CD14-positive monocyte (primary cell): ENCODE measurements at regions not wholly inside any gene's neighbourhood (a gene's known extent, or its start where the extent isn't known, plus 50 kb on each side); places are given as distances from the start of the nearest gene placed in this dataset.

Experiments used
- DNase-seq, 3 donors: peaks; one replicate each; pipeline ENCODE4 v3.0.0-alpha.2; 2011 to 2022
- H2AFZ ChIP-seq: 2 replicates; pipeline ENCODE4 v1.6.0; 2012; ENCODE audit warnings: mild to moderate bottlenecking, low read depth, low read length, inconsistent platforms; ENCODE audit not compliant: insufficient read depth, poor library complexity, severe bottlenecking
- H3K27ac ChIP-seq, 2 donors: 1 replicate in 1 of 2; 2 replicates in 1 of 2; pipeline ENCODE4 v1.5.1; 2012 to 2013; ENCODE audit warnings: low read length in 2 of 2, control low read depth in 1 of 2, inconsistent platforms in 1 of 2, low read depth in 1 of 2, mild to moderate bottlenecking in 1 of 2
- H3K27me3 ChIP-seq, 2 donors: one replicate each; pipeline versions ENCODE4 v1.6.0 to v1.6.1; 2011 to 2013; ENCODE audit warnings: low read length in 2 of 2; ENCODE audit not compliant: control insufficient read depth in 2 of 2, insufficient read depth in 2 of 2
- H3K36me3 ChIP-seq, 2 donors: replicated peaks in 1 of 2; 1 replicate in 1 of 2; 2 replicates in 1 of 2; pipeline versions ENCODE4 v1.5.1 to v1.6.1; 2012 to 2013; ENCODE audit warnings: low read length in 2 of 2, control low read depth in 1 of 2, inconsistent platforms in 1 of 2, mild to moderate bottlenecking in 1 of 2; ENCODE audit not compliant: insufficient read depth in 2 of 2, control insufficient read depth in 1 of 2
- H3K4me1 ChIP-seq, 2 donors: 1 replicate in 1 of 2; 2 replicates in 1 of 2; pipeline versions ENCODE4 v1.5.1 to v1.6.1; 2012 to 2013; ENCODE audit warnings: low read length in 2 of 2, control low read depth in 1 of 2, inconsistent platforms in 1 of 2, mild to moderate bottlenecking in 1 of 2, moderate library complexity in 1 of 2; ENCODE audit not compliant: insufficient read depth in 2 of 2, control insufficient read depth in 1 of 2
- H3K4me2 ChIP-seq: replicated peaks from 2 replicates; pipeline ENCODE3; 2012; ENCODE audit warnings: low read length, moderate library complexity, mild to moderate bottlenecking; ENCODE audit not compliant: poor library complexity, severe bottlenecking; ENCODE audit errors: extremely low read depth
- H3K4me3 ChIP-seq, 3 experiments: fragments of 200-600 bp in 1 of 3; sonication (generic) in 1 of 3; replicated peaks in 1 of 3; 1 replicate in 2 of 3; 2 replicates in 1 of 3; pipeline ENCODE4 v1.5.1; 2011 to 2013; ENCODE audit warnings: low read length in 3 of 3, mild to moderate bottlenecking in 3 of 3, control low read depth in 2 of 3, low read depth in 2 of 3, inconsistent platforms in 1 of 3, moderate library complexity in 1 of 3
- H3K79me2 ChIP-seq: 2 replicates; pipeline ENCODE4 v1.6.0; 2012; ENCODE audit warnings: mild to moderate bottlenecking, control low read depth, inconsistent platforms, low read length, moderate library complexity; ENCODE audit not compliant: insufficient read depth
- H3K9ac ChIP-seq: 2 replicates; pipeline ENCODE4 v1.6.0; 2017; ENCODE audit warnings: low read length, mild to moderate bottlenecking; ENCODE audit not compliant: insufficient read depth, poor library complexity, severe bottlenecking
- H3K9me3 ChIP-seq, 2 donors: replicated peaks in 1 of 2; 1 replicate in 1 of 2; 2 replicates in 1 of 2; pipeline versions ENCODE4 v1.5.1 to v1.6.1; 2012 to 2013; ENCODE audit warnings: low read length in 2 of 2, control low read depth in 1 of 2; ENCODE audit not compliant: control insufficient read depth in 1 of 2, insufficient read depth in 1 of 2
- H4K20me1 ChIP-seq: 2 replicates; pipeline ENCODE4 v1.6.0; 2012; ENCODE audit warnings: mild to moderate bottlenecking, low read length, control low read depth, moderate library complexity; ENCODE audit not compliant: insufficient read depth
- H3K27ac Mint-ChIP-seq, 7 donors: one replicate each; pipeline ENCODE4 v1.8.0; 2020; ENCODE audit warnings: mild to moderate bottlenecking in 7 of 7, mixed read lengths in 7 of 7, moderate library complexity in 6 of 7, inconsistent platforms in 2 of 7
- H3K27me3 Mint-ChIP-seq, 3 donors: one replicate each; pipeline ENCODE4 v1.8.0; 2021 to 2022; ENCODE audit warnings: low read depth in 3 of 3, mild to moderate bottlenecking in 3 of 3, mixed read lengths in 3 of 3, moderate library complexity in 3 of 3, inconsistent platforms in 1 of 3
- H3K36me3 Mint-ChIP-seq, 2 donors: one replicate each; pipeline ENCODE4 v1.8.0; 2020; ENCODE audit warnings: mixed read lengths in 2 of 2, inconsistent platforms in 1 of 2, mild to moderate bottlenecking in 1 of 2
- H3K4me1 Mint-ChIP-seq: one replicate; pipeline ENCODE4 v1.8.0; 2020; ENCODE audit warnings: mild to moderate bottlenecking, mixed read lengths
- H3K4me3 Mint-ChIP-seq, 2 donors: one replicate each; pipeline ENCODE4 v1.8.0; 2020; ENCODE audit warnings: mild to moderate bottlenecking in 2 of 2, mixed read lengths in 2 of 2, moderate library complexity in 1 of 2
- H3K9me3 Mint-ChIP-seq, 7 donors: one replicate each; pipeline ENCODE4 v1.8.0; 2020 to 2022; ENCODE audit warnings: mixed read lengths in 7 of 7, mild to moderate bottlenecking in 6 of 7, moderate library complexity in 6 of 7, inconsistent platforms in 2 of 7
- WGBS: methylation state at CpG from one replicate; pipeline ENCODE4 v1.1.5; 2013; ENCODE audit warnings: missing lambda C conversion rate; ENCODE audit not compliant: insufficient coverage; 5-methylcytosine and 5-hydroxymethylcytosine counted together
- intact Hi-C, 2 donors: fragments of 100-400 bp; cut with micrococcal nuclease; formaldehyde crosslinking; loops; one replicate each; pipeline versions ENCODE4 v1.15.0 to v1.15.1; 2023
- TF ChIP-seq, protein P1 (sequence below): fragments of 200-600 bp; IDR thresholded peaks from one replicate; pipeline ENCODE4 v1.8.0; 2022; ENCODE audit warnings: antibody characterized with exemption, mild to moderate bottlenecking

DNA sequence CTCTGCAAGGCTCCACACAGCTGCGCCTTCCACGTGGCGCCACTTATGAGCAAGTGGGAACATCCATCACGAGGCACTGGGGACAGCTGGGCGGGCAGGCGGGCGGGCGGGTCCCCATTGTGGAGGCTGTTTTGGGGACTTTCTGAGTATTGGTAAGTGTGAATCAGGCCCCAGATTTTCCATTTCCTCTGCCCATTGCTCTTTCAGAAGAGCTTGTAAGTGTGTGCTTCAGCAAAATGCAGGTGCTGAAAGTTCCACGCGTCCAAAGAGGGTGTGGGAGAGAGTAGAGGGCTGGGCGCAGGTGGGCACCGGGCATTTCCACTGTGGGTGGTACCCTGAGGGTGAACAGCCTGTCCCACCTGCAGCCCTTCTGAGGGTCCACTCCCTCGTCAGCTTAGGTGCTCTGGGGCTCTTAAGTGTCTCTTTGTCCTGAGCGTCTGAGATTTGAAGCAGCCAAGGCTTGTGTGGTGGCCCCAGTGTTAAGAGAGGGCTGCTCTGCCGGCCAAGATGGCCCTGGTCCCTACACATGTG is 177.1 kb downstream of the RPLP1 start:
- Mint-ChIP-seq H3K4me1 (peaks cover 41% of the 10 kb centered on the region), H3K9me3 (peaks cover 0 to 2% (median 0%) of the 10 kb centered on the region in 7 donors), H3K27me3 (peaks cover 6 to 8% (median 7%) of the 10 kb centered on the region in 3 donors), H3K36me3 (peaks cover 0 to 2% of the 10 kb centered on the region in 2 donors), H3K27ac (no peak overlapping the region), H3K4me3 (no peak overlapping the region)
- no peak overlapping the region for H3K4me3 ChIP-seq
- 93% methylated on average over 10 of the region's 15 CpGs for WGBS
- H3K9me3 ChIP-seq, result no peaks in the 10 kb centered on the region
- intact Hi-C loops, result no loop called here
- no peak overlapping the region for H3K27ac ChIP-seq
- no peaks in the 10 kb centered on the region for H3K36me3 ChIP-seq
- no peaks in the 10 kb centered on the region for H4K20me1 ChIP-seq
- no peaks in the 10 kb centered on the region for H3K79me2 ChIP-seq
- no peak for DNase-seq
- TF ChIP-seq, protein P1, sequence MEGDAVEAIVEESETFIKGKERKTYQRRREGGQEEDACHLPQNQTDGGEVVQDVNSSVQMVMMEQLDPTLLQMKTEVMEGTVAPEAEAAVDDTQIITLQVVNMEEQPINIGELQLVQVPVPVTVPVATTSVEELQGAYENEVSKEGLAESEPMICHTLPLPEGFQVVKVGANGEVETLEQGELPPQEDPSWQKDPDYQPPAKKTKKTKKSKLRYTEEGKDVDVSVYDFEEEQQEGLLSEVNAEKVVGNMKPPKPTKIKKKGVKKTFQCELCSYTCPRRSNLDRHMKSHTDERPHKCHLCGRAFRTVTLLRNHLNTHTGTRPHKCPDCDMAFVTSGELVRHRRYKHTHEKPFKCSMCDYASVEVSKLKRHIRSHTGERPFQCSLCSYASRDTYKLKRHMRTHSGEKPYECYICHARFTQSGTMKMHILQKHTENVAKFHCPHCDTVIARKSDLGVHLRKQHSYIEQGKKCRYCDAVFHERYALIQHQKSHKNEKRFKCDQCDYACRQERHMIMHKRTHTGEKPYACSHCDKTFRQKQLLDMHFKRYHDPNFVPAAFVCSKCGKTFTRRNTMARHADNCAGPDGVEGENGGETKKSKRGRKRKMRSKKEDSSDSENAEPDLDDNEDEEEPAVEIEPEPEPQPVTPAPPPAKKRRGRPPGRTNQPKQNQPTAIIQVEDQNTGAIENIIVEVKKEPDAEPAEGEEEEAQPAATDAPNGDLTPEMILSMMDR, result no peak
- peaks cover 33 to 37% of the 10 kb centered on the region in 2 donors for H3K4me1 ChIP-seq
- no peaks in the 10 kb centered on the region for H3K27me3 ChIP-seq
- H3K4me2 ChIP-seq, result no peak overlapping the region
- no peak overlapping the region for H3K9ac ChIP-seq
- H2AFZ ChIP-seq, result no peak overlapping the region

DNA sequence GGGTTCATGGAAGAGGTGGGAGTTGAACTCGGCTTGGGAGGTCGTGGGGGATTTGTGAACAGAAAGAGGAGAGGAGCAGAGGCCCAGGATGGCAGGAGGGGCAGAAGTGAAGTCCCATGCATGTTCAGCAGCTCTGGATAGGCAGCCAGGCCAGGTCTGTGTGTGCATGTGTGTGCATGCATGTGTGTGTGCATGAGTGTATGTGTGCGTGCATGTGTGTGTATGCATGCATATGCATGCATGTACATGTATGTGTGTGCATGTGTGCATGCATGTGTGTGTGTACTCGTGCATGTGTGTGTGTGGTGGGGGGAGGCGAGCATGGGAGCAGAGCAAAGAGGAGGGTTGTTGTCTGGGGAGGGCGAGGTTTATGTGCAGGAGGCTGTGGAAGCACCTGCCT is 178.4 kb downstream of the RPLP1 start:
- Mint-ChIP-seq H3K36me3 (peaks cover 0 to 2% of the 10 kb centered on the region in 2 donors), H3K4me1 (peaks cover 27% of the 10 kb centered on the region), H3K27me3 (peaks cover 7 to 10% (median 8%) of the 10 kb centered on the region in 3 donors), H3K9me3 (no peaks in the 10 kb centered on the region), H3K4me3 (no peak overlapping the region), H3K27ac (no peak overlapping the region)
- H3K36me3 ChIP-seq, result no peaks in the 10 kb centered on the region
- H3K4me3 ChIP-seq, result no peak overlapping the region
- H3K79me2 ChIP-seq, result no peaks in the 10 kb centered on the region
- no peak overlapping the region for H3K27ac ChIP-seq
- no peaks in the 10 kb centered on the region for H3K27me3 ChIP-seq
- H3K4me2 ChIP-seq, result no peak overlapping the region
- no peak overlapping the region for H3K9ac ChIP-seq
- TF ChIP-seq, protein P1, result no peak
- intact Hi-C loops, result no loop called here
- WGBS, result 99% methylated on average over 6 of the region's 6 CpGs
- no peak overlapping the region for H2AFZ ChIP-seq
- no peak for DNase-seq
- peaks cover 21 to 24% of the 10 kb centered on the region in 2 donors for H3K4me1 ChIP-seq
- no peaks in the 10 kb centered on the region for H4K20me1 ChIP-seq
- no peaks in the 10 kb centered on the region for H3K9me3 ChIP-seq
